CD14-positive monocyte (primary cell): ENCODE measurements at regions not wholly inside any gene's neighbourhood (a gene's known extent, or its start where the extent isn't known, plus 50 kb on each side); places are given as distances from the start of the nearest gene placed in this dataset.

Experiments
- DNase-seq, 3 donors: peaks; one replicate each; pipeline ENCODE4 v3.0.0-alpha.2; 2011 to 2022
- H2AFZ ChIP-seq: 2 replicates; pipeline ENCODE4 v1.6.0; 2012; ENCODE audit warnings: mild to moderate bottlenecking, low read depth, low read length, inconsistent platforms; ENCODE audit not compliant: insufficient read depth, poor library complexity, severe bottlenecking
- H3K27ac ChIP-seq, 2 donors: 1 replicate in 1 of 2; 2 replicates in 1 of 2; pipeline ENCODE4 v1.5.1; 2012 to 2013; ENCODE audit warnings: low read length in 2 of 2, control low read depth in 1 of 2, inconsistent platforms in 1 of 2, low read depth in 1 of 2, mild to moderate bottlenecking in 1 of 2
- H3K27me3 ChIP-seq, 2 donors: one replicate each; pipeline versions ENCODE4 v1.6.0 to v1.6.1; 2011 to 2013; ENCODE audit warnings: low read length in 2 of 2; ENCODE audit not compliant: control insufficient read depth in 2 of 2, insufficient read depth in 2 of 2
- H3K36me3 ChIP-seq, 2 donors: replicated peaks in 1 of 2; 1 replicate in 1 of 2; 2 replicates in 1 of 2; pipeline versions ENCODE4 v1.5.1 to v1.6.1; 2012 to 2013; ENCODE audit warnings: low read length in 2 of 2, control low read depth in 1 of 2, inconsistent platforms in 1 of 2, mild to moderate bottlenecking in 1 of 2; ENCODE audit not compliant: insufficient read depth in 2 of 2, control insufficient read depth in 1 of 2
- H3K4me1 ChIP-seq, 2 donors: 1 replicate in 1 of 2; 2 replicates in 1 of 2; pipeline versions ENCODE4 v1.5.1 to v1.6.1; 2012 to 2013; ENCODE audit warnings: low read length in 2 of 2, control low read depth in 1 of 2, inconsistent platforms in 1 of 2, mild to moderate bottlenecking in 1 of 2, moderate library complexity in 1 of 2; ENCODE audit not compliant: insufficient read depth in 2 of 2, control insufficient read depth in 1 of 2
- H3K4me2 ChIP-seq: replicated peaks from 2 replicates; pipeline ENCODE3; 2012; ENCODE audit warnings: low read length, moderate library complexity, mild to moderate bottlenecking; ENCODE audit not compliant: poor library complexity, severe bottlenecking; ENCODE audit errors: extremely low read depth
- H3K4me3 ChIP-seq, 3 experiments: fragments of 200-600 bp in 1 of 3; sonication (generic) in 1 of 3; replicated peaks in 1 of 3; 1 replicate in 2 of 3; 2 replicates in 1 of 3; pipeline ENCODE4 v1.5.1; 2011 to 2013; ENCODE audit warnings: low read length in 3 of 3, mild to moderate bottlenecking in 3 of 3, control low read depth in 2 of 3, low read depth in 2 of 3, inconsistent platforms in 1 of 3, moderate library complexity in 1 of 3
- H3K79me2 ChIP-seq: 2 replicates; pipeline ENCODE4 v1.6.0; 2012; ENCODE audit warnings: mild to moderate bottlenecking, control low read depth, inconsistent platforms, low read length, moderate library complexity; ENCODE audit not compliant: insufficient read depth
- H3K9ac ChIP-seq: 2 replicates; pipeline ENCODE4 v1.6.0; 2017; ENCODE audit warnings: low read length, mild to moderate bottlenecking; ENCODE audit not compliant: insufficient read depth, poor library complexity, severe bottlenecking
- H3K9me3 ChIP-seq, 2 donors: replicated peaks in 1 of 2; 1 replicate in 1 of 2; 2 replicates in 1 of 2; pipeline versions ENCODE4 v1.5.1 to v1.6.1; 2012 to 2013; ENCODE audit warnings: low read length in 2 of 2, control low read depth in 1 of 2; ENCODE audit not compliant: control insufficient read depth in 1 of 2, insufficient read depth in 1 of 2
- H4K20me1 ChIP-seq: 2 replicates; pipeline ENCODE4 v1.6.0; 2012; ENCODE audit warnings: mild to moderate bottlenecking, low read length, control low read depth, moderate library complexity; ENCODE audit not compliant: insufficient read depth
- H3K27ac Mint-ChIP-seq, 7 donors: one replicate each; pipeline ENCODE4 v1.8.0; 2020; ENCODE audit warnings: mild to moderate bottlenecking in 7 of 7, mixed read lengths in 7 of 7, moderate library complexity in 6 of 7, inconsistent platforms in 2 of 7
- H3K27me3 Mint-ChIP-seq, 3 donors: one replicate each; pipeline ENCODE4 v1.8.0; 2021 to 2022; ENCODE audit warnings: low read depth in 3 of 3, mild to moderate bottlenecking in 3 of 3, mixed read lengths in 3 of 3, moderate library complexity in 3 of 3, inconsistent platforms in 1 of 3
- H3K36me3 Mint-ChIP-seq, 2 donors: one replicate each; pipeline ENCODE4 v1.8.0; 2020; ENCODE audit warnings: mixed read lengths in 2 of 2, inconsistent platforms in 1 of 2, mild to moderate bottlenecking in 1 of 2
- H3K4me1 Mint-ChIP-seq: one replicate; pipeline ENCODE4 v1.8.0; 2020; ENCODE audit warnings: mild to moderate bottlenecking, mixed read lengths
- H3K4me3 Mint-ChIP-seq, 2 donors: one replicate each; pipeline ENCODE4 v1.8.0; 2020; ENCODE audit warnings: mild to moderate bottlenecking in 2 of 2, mixed read lengths in 2 of 2, moderate library complexity in 1 of 2
- H3K9me3 Mint-ChIP-seq, 7 donors: one replicate each; pipeline ENCODE4 v1.8.0; 2020 to 2022; ENCODE audit warnings: mixed read lengths in 7 of 7, mild to moderate bottlenecking in 6 of 7, moderate library complexity in 6 of 7, inconsistent platforms in 2 of 7
- CTCF ChIP-seq: fragments of 200-600 bp; IDR thresholded peaks from one replicate; pipeline ENCODE4 v1.8.0; 2022; ENCODE audit warnings: antibody characterized with exemption, mild to moderate bottlenecking
- WGBS: methylation state at CpG from one replicate; pipeline ENCODE4 v1.1.5; 2013; ENCODE audit warnings: missing lambda C conversion rate; ENCODE audit not compliant: insufficient coverage; 5-methylcytosine and 5-hydroxymethylcytosine counted together
- intact Hi-C, 2 donors: fragments of 100-400 bp; cut with micrococcal nuclease; formaldehyde crosslinking; loops; one replicate each; pipeline versions ENCODE4 v1.15.0 to v1.15.1; 2023

GRCh38 chr2:226116346-226116745, 683.3 kb downstream of the IRS1 start:
- H3K4me1 ChIP-seq, result peaks cover 33 to 44% of the 10 kb centered on the region in 2 donors
- TF ChIP-seq CTCF, result no peak
- no peak overlapping the region for H3K27ac ChIP-seq
- Mint-ChIP-seq H3K4me3 (no peak overlapping the region), H3K27ac (no peak overlapping the region), H3K27me3 (no peaks in the 10 kb centered on the region), H3K4me1 (peaks cover 35% of the 10 kb centered on the region), H3K36me3 (peaks cover 0 to 9% of the 10 kb centered on the region in 2 donors), H3K9me3 (peaks cover 2 to 14% (median 4%) of the 10 kb centered on the region in 7 donors)
- H3K9me3 ChIP-seq, result no peaks in the 10 kb centered on the region
- no peaks in the 10 kb centered on the region for H4K20me1 ChIP-seq
- H3K4me2 ChIP-seq, result no peak overlapping the region
- DNase-seq, result no peak
- intact Hi-C loops, result loop anchor here (5.0 kb wide), 2 partner anchors 191 to 676 kb away; no protein-coding TSS in a partner anchor
- H3K27me3 ChIP-seq, result no peaks in the 10 kb centered on the region
- no CpG with 5 or more reads among the region's 3 CpGs for WGBS
- H3K9ac ChIP-seq, result no peak overlapping the region
- H3K79me2 ChIP-seq, result no peaks in the 10 kb centered on the region
- no peaks in the 10 kb centered on the region for H3K36me3 ChIP-seq
- H2AFZ ChIP-seq, result no peak overlapping the region
- H3K4me3 ChIP-seq, result no peak overlapping the region

- H3K4me3 ChIP-seq, result no peak overlapping the region
- peaks cover 31% of the 10 kb centered on the region for H3K4me1 Mint-ChIP-seq
- intact Hi-C loops, result loop anchor here (5.0 kb wide), 2 partner anchors 191 to 676 kb away; no protein-coding TSS in a partner anchor
- H3K9ac ChIP-seq, result no peak overlapping the region
- peaks cover 2 to 16% (median 5%) of the 10 kb centered on the region in 7 donors for H3K9me3 Mint-ChIP-seq
- H3K4me2 ChIP-seq, result no peak overlapping the region
- peak overlapping the region in 1 of 2 donors; percentile 20 for H3K27ac ChIP-seq
- no peaks in the 10 kb centered on the region for H3K79me2 ChIP-seq
- peaks cover 27 to 38% of the 10 kb centered on the region in 2 donors for H3K4me1 ChIP-seq
- H2AFZ ChIP-seq, result no peak overlapping the region
- WGBS, result no CpG with 5 or more reads among the region's 1 CpG
- peaks cover 0 to 9% of the 10 kb centered on the region in 2 donors for H3K36me3 Mint-ChIP-seq
- DNase-seq, result no peak
- H3K4me3 Mint-ChIP-seq, result no peak overlapping the region
- H3K27me3 Mint-ChIP-seq, result no peaks in the 10 kb centered on the region
- H4K20me1 ChIP-seq, result no peaks in the 10 kb centered on the region
- H3K27me3 ChIP-seq, result no peaks in the 10 kb centered on the region
- H3K36me3 ChIP-seq, result no peaks in the 10 kb centered on the region
- H3K9me3 ChIP-seq, result no peaks in the 10 kb centered on the region
- peak overlapping the region in 1 of 7 donors; percentile 89 for H3K27ac Mint-ChIP-seq
- no peak for TF ChIP-seq CTCF
These were observed 683.8 kb downstream of the IRS1 start for GRCh38 chr2:226115832-226116200.
